ENCODE measurements at regions not wholly inside any gene's neighbourhood (a gene's known extent, or its start where the extent isn't known, plus 50 kb on each side); places are given as distances from the start of the nearest gene placed in this dataset.

DNA sequence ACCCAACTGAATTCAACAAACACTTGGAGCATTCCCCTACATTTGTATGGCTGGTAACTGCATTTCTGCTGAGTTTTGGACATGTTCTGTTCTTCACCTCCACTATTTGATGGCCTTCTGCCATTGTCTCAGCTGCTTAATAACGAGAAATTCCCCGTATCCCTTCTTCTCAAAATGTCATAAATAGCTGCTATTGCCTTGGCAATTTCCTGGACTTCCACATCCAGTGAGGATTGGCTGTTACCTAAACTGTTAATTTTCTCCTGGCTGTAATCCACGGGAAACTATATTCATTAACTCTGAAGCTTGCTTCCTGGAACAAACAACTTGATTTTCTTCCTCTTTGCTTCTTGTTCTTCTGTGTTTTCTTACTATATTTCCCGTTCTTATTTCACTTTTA lies 69.5 kb upstream of the TDRD3 start:
- TF ChIP-seq POLR2AphosphoS5 (IDR thresholded peaks at IDR 0.05; ENCODE audit: low read depth, low read length): no peak
- no peak for TF ChIP-seq TAF1 (IDR thresholded peaks at IDR 0.05; ENCODE audit: low read depth, low read length)
- TF ChIP-seq POLR2A (IDR thresholded peaks at IDR 0.05; ENCODE audit: low read depth, low read length): no peak
- no peak for TF ChIP-seq SPI1 (IDR thresholded peaks at IDR 0.05; ENCODE audit: low read depth, low read length)
- TF ChIP-seq POU2F2 (IDR thresholded peaks at IDR 0.05; ENCODE audit: low read depth, low read length): no peak
- TF ChIP-seq PAX5 (IDR thresholded peaks at IDR 0.05; ENCODE audit: insufficient read depth, low read length, severe bottlenecking): no peak

Measured in GM12891 (cell line).